ENCODE measurements at regions not wholly inside any gene's neighbourhood (a gene's known extent, or its start where the extent isn't known, plus 50 kb on each side); places are given as distances from the start of the nearest gene placed in this dataset.
A peak's percentile ranks its signal among the peaks of the same experiment; 100 is the strongest.

DNA sequence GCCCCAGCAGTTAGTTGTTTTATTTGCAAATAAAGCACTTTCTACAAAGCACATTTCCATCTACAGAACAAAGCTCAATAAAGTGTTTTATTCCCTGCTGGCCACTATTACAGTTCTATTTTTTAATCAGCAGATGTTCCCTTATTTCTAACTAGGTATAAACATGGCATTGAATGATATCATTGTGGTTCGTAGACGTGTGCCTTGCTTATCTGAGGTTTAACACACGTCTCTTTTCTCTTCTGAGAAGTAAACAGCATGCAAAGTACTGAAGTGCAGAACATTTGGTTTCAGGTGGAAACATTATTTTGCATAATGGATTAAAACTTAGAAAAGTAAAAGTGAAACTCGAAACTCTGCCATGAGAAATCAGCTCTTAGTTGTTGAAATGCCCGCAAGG lies 1989.3 kb upstream of the WWC1 start:
- DNase-seq, result no peak

DNA sequence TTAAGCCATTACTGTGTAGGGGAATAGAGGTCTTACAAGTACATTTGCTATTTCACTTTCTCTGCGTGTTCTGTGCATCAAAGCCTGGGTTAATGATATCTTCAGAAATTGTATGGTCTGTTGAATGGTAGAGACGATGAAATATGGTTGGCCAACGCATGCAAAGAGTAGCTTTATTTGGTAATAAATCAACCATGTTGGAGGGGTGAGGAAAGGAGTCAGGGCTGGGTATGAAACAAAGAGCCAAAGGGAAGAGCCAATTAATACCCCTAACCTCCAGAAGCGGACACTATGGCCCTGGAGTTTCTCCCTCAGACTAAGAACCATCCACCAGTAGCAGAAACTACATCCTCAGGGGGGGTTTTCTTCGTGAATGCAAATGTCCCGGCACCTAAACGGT lies 1974.0 kb upstream of the WWC1 start:
- DNase-seq, result no peak

DNA sequence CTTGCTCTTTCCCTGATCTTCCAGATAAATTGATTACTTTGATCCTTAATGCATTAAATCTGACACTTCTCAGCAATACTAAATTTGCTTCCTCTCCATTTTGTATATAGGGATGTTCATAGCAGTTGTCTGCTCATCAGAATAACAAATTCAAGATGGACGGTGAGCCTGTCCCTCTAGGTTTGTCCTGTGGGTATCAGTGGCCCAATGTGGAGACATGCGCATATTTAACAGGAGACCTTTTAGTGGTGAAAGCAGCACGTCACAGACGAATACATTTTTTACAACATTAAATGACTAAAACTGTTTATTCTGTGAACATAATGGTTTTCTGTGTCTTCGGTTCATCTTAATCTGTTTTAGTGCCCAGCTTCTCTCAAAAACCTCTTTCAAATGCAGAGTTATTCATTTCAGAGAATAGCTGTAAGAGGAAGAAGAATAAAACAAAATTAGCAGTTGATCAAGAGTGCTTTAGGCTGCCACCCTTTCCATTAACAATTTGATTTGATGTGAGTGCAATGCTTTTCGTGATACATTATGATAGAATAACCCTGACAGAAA lies 1970.4 kb upstream of the WWC1 start:
- DNase-seq, result no peak

DNA sequence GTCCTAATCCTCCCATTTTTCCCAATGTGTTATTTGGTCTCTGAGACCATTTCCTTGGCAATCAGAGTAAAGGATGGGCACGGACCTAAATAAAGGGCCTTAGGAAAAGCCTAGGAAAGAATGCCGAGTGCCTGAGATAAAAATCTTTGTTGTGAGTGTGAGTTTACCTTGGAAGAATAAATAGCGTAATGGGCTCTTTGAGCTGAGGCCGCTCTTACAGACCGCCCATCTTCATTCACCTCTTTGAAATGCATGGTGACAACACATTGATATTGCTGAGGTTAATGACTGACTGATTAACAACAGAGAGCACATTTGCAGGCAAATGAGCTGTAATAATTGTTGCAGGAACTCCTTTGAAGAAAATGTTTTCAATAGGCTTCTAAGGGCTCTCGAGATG lies 1967.1 kb upstream of the WWC1 start:
- DNase-seq, result no peak

DNA sequence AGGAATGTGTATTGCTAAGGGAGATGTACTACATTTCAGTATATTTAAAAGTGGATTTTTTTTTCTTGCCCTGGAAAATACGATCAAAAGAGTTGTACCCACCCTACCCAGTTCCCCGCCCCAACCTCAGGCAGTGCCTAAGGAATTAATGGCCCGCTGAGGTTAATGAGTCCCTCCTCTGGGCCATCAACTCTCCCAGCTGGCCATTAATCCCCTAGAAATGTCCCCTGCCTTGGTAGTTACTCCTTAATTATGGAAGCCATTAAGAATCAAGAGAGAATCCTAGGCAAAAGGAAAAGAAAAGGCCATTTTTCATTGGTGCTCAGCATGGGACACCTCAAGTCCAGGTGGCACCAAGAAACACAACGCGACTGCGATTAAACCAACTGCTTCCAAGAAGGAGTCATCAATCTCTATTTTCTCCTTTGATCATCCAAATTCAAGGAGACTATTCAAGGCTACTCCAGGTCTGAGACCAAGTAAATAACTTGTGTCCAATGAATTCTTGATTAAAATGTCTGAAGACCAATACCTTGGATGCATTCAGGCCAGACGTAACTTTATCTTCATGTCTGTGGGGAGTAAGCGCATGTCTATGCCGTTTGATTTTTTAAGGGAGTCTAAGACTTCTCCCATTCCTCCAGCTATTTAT lies 1962.2 kb upstream of the WWC1 start:
- no peak for DNase-seq

DNA sequence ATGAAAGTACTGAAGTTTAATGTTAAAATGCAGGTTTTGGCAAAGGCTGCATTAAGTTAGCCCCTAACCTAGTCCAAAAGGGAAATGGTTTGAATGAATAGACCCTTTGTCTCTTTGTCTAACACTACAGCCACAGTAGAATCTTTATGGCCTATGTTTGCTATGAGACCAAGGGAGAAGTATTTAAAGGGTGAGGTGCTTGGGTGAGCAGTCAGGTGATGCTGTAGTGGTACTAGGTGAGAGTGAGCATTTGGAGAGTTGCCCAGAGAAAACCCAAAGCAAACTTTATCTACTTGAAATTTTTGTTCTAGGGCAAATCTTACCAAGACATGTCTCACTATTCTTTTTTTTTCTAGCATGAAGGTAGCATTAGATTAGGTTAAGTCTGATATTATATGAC lies 1961.4 kb upstream of the WWC1 start:
- DNase-seq, result no peak

DNA sequence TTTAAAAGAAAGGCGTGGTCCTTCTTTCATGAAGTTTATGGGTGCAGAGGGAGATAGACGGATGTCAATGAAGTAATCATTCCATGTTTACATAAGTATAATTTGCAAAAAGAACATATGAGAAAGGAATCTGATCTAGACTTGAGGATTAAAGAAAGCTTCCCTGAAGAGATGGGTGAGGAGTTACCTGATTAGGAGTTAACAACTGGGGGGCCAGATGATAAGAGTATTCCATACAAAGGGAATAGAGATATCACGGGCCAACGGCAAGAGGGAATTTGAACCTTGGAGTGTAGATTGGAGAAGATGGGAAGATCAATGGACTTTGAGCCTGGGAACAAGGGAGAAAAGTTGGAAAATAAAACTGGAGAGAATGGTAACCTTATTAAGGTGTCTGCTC lies 1959.9 kb upstream of the WWC1 start:
- DNase-seq, result no peak

DNA sequence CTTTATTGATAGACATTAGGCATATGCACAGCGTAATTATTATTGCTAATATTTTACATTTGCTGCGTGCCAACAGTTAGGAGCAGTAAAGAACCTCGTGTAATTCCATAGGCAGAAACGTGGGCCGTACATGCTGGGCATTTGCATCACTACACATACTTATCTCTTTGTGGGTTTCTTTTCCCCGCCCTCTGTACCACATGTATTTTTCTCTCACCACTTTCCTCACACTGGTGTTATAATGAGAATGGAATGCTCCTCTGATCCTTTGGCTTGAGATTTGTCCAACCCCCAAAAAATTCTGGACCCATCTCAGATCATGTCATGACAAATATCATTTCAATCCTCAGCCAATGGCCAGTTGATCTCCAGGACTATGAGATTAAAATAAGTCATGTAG lies 1952.6 kb upstream of the WWC1 start:
- no peak for DNase-seq

DNA sequence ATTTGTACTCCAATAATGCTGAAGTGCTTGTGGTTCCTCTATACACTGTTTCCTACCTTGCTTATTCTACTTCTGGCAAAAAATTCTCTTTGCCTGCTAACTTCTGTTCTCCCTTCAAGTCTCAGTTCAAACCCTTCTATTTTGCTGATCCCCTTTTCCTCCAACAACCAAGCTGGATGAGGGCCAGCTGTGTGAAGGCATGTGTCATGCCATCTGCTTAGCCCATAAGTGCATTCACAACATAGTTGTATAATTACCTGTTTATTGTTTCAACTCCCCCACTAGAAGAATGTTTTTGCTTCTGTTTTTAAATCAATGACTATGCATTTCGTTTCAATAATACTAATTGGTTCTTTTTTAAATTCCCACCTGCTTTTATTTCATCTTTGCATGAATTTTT lies 1951.4 kb upstream of the WWC1 start:
- peak; percentile 60 for DNase-seq

DNA sequence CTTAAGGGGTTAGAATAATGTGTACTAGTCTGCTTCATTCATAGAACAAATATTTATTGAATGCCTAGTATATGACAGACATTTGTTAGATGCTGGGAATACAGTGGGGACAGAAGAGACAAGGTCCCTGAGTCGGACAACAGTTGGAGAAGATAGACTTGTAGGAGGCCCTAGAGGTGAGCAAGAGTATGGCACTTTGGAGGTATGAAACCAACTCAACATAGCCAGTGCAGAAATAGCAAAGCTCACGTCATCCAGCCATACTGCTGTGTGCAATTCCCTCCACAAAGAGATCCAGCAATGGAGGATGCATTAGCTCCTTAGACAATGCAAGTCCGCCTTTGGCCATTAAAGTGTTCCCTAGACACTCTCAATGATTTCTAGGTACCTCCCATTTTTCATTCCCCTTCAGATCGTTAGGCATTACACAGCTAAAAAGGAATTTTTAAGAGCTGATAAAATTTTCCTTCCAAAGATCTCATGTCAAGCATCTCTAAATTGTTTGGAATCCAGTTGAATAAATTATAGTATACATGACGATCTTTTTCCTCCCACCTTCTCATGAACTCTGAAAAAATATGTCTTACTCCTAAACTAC lies 1949.6 kb upstream of the WWC1 start:
- no peak for DNase-seq

DNA sequence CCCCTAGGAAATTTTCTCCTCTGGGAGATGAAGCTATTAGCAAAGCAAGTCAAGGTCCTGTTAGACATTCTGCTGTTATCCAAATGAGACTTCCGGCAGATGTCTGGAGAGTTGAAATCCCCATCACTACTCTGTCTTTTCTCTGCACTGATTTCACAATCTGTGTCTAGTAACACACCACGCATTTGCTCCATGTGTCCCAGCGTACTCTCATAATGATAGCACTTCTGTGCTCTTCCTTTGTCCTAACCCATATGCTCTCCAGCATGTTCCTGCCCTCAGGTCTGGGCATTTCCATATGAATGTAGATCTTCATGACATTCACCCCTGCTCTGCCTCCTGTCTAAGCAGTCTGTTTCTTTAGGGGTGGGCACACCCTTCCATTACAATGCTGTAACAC lies 1949.0 kb upstream of the WWC1 start:
- no peak for DNase-seq

DNA sequence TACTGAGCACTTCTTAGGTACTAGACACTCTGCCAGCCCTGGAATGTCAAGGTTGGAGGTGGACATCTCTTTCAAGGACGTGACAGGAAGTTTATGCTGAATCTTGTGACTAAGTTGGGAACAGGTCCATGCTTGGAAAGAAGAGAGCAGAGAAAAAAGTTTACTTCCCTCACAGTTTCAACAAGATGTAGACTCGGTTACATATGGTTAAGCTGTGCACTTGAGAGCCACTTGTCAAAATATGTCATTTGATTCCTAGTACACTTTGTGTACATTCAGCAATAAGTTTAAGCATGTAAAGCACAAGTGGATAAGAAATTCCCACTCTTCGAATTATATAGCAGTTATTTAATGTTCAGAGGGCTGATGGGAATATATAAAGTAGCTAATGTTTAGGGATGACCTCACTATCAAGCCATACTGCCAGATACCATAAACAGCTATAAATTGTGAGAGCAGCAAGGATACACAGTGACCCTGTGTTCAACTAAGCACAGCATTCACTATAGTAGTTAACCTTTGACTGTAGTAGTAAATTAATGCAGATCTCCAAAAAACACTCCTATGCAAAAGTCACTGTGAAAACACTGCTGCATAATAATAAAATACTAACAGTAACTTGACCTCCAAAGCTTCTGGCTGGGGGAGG lies 1944.6 kb upstream of the WWC1 start:
- DNase-seq, result no peak

DNA sequence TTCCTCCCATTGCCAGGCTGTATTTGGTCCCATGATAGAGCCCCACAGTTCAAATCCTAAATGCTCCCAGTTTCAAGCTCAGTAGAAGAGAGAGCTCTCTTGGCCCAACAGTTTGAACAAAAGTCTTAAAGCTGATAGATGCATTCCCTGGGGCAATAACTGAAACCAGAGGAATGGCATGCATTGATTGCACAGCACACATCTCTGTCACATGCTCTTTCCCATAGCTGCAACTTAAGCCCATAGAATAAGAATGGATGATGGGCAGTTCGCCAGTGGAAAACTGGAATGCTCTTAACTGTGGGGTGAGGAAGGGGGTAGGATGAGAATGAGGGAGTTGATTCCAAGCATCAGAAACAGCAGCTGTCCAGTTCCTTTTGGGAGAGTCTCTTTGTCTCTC lies 1942.4 kb upstream of the WWC1 start:
- peak; percentile 72 for DNase-seq

DNA sequence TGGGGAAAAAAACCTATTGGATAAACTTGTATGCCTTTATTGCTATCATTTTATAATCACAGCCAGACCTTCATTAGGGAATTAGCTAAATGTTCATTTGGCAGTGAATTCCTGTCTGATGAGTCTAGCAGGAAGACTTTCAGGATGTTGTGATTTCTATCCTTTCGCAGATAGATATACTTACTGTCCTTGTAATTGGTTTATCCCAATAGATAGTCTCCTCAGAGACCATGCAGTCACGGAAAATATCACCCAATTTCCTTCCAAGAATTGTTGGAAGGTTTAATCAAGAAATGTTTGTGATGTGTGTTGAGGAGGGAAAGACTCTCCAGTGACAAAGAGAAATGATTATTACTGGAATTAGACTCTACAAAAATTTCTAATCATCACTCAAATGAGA lies 1937.9 kb upstream of the WWC1 start:
- DNase-seq, result no peak

DNA sequence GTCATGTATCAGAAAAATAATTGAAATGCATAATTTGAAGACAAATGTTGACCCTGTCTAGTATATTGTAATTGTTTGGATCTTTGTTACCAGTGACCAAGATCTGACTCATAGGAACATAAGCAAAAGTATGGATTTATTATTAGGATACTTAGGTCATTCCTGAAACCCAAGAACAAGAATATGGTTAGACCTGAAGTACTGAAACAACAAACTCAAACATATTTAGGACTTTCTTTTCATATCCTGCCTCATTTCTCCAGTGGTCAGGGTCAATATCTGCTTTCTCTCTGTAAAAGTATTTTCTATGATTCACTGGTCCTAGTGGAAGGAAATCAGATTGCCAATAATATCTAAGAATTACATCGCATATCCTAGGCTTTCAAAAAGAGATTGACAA lies 1937.1 kb upstream of the WWC1 start:
- DNase-seq, result no peak

DNA sequence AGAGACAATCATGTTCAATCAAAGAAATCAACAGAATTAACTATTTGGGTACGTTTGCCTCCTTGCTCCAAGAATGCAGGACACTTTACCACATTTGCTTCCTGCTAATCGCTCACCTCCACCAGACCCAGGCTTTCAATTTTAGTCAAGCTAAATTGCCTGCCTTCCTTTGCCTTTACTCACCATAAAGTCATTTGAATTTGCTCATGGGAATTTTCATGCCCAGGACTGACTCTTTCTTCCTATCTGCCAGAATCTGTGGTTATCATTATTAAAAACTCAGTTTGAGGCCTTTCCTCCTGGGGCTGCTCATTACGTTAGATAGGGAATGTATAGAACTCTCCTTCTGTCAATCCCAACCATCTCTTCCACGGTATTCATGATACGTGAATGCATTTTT lies 1935.3 kb upstream of the WWC1 start:
- peak; percentile 66 for DNase-seq

DNA sequence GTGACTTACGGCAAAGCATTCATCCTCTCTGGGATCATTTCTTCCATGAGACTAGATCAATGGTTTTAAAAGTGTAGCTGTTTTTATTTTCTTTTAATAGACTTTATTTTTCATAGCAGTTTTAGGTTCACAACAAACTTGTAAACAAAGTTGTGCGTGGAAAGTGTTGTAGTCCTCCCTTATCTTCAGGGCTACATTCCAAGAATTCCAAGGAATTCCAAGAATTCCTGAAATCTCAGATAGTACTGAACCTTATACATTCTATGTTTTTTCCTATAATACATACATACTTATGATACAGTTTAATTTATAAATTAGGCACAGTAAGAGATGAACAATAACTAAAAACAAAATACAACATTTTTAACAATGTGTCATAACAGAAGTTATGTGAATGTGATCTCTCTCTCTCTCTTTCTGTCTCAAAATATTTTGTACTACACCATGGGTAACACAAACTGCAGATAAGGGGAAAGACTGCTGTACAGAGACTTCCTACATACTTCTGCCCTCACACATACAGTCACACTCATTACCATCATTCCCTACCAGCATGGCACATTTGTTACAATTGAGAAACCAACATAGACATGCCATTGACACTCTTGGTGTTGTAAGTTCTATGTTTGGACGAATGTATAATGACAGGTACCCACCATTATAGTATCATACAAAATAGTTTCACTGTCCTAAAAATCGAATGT lies 1933.2 kb upstream of the WWC1 start:
- no peak for DNase-seq

DNA sequence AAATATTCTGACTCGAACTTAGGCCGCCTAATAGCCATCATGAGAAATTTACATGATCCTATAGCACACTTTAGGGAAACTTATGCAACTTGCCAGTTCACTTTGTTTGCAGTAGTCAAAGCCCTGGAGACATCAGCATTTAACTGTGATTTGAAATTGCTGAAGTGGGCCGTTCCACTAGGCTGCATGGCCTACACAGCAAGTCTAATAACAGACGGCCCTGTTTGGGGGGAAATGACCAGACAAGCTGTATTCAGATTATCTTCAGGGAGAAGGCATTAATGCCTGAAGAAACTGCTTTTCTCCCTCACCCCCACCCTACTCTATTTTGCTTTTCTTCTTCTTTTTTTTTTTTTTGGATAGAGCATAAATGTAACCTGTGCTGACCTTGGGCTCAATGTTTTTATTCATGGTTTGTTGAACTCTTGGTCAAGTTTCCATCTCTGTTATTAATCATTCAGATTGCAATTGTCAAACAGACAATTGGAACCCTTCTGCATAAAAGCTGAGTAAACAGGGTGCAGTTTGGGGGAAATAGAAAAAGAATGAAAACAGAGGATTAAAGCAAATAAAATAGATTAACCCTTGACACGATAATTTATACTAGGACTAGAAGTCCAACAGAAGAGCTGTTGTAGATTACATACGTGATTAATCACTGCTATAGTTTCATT lies 1928.2 kb upstream of the WWC1 start:
- no peak for DNase-seq

DNA sequence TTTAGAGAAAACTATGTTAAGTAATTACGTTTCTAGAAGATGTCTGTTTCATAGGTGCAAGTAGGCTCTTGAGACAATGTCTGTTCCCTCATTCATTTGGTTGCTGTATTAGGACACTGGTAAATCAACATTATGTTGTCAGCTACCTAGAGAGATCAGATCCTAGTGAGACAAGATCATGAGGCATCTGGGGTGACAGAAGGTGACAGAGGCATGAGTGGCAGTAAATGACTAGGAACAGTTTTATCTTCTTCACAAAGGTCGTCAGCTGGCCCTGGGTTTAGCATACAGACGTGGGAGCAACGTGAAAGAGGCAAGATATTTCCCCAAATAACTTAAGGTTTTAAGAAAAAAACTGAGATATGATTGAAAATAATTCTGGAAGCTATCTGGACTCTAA lies 1926.3 kb upstream of the WWC1 start:
- DNase-seq, result no peak

DNA sequence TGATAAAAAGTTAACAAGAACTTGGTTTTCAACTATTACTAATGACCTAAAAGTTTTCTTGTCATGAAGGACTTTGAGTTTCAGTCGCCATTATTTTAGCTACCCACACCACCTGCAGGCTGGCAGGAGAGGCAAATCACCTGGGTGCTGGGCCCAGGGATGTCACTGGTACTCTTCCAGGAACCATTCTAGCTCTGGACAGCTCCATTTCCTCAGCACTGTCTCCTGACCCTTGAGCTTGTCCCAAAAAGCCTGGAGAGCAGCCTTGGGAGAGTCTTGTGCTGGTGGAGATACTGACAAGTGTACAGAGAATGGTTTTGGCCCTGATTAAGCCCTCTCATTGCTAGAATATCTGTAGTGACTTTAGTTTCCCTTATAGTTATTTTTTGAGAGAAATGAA lies 1924.1 kb upstream of the WWC1 start:
- no peak for DNase-seq

DNA sequence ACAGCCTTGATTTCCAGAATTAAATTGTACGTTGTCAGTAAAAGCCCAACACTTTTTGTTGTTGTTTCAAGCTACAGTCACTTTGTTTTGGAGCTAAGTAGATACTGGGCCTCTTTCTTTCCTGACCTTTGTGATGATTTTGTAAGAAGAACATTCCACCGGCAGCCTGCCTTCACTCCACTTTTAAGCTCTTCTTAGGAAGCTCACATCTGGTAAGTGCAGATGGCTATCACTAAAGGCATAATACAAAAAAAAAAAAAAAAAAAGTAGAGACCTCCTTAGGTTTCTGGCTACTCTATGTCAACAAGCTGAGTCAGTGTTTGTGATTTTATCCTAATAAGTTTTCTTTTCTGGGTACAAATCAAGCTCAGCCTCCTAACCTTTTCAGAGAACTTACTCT lies 1922.1 kb upstream of the WWC1 start:
- peak; percentile 61 for DNase-seq

DNA sequence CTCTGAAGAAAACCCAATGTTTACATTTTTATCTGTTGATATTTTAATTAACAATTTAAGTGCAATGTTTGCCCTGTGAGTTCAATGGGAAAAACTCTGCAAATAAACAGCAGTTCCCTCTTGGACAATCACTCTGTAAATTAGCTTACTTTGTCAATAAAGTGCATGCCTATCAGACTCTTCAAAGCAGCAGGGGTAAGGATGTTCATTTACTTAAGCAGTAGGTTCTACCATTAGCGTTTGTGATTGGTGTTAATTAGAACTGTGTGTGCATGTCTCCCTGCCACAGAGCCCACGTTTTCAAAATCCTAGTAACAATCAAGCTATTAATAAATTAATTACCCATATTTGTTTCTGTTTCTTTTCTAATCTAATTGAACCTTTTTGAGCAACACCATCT lies 1921.6 kb upstream of the WWC1 start:
- DNase-seq, result no peak

Measured in islet precursor cell (in vitro differentiated cells).